ENCODE measurements at regions not wholly inside any gene's neighbourhood (a gene's known extent, or its start where the extent isn't known, plus 50 kb on each side); places are given as distances from the start of the nearest gene placed in this dataset.
"Not testable (repeated sequence)": the region's sequence is repeated elsewhere in the genome, so short reads cannot be mapped to it uniquely, and the experiment has no call there.

GRCh38 chr12:62194616-62195015 lies 65.6 kb upstream of the USP15 start:
- peaks cover 5 to 8% of the 10 kb centered on the region in 2 donors for H3K36me3 Mint-ChIP-seq
- H3K4me1 Mint-ChIP-seq: peaks cover 43% of the 10 kb centered on the region
- no peak overlapping the region for H2AFZ ChIP-seq (ENCODE audit: insufficient read depth, low read depth, low read length, poor library complexity, severe bottlenecking)
- H3K27me3 ChIP-seq (ENCODE audit: control insufficient read depth in 2 of 2, insufficient read depth in 2 of 2, low read length in 2 of 2): peaks cover 13 to 26% of the 10 kb centered on the region in 2 donors
- no peak overlapping the region for H3K27ac Mint-ChIP-seq
- no peaks in the 10 kb centered on the region for H3K9me3 ChIP-seq (replicated peaks in 1 of 2; ENCODE audit: control insufficient read depth in 1 of 2, insufficient read depth in 1 of 2, low read length in 2 of 2)
- H3K4me1 ChIP-seq (ENCODE audit: control insufficient read depth in 1 of 2, insufficient read depth in 2 of 2, low read length in 2 of 2): peaks cover 26 to 31% of the 10 kb centered on the region in 2 donors
- H3K27ac ChIP-seq (ENCODE audit: low read depth in 1 of 2, low read length in 2 of 2): no peak overlapping the region
- DNase-seq: peak in 1 of 3 donors; percentile 17
- intact Hi-C loops (cut with micrococcal nuclease): no loop called here
- H3K27me3 Mint-ChIP-seq (ENCODE audit: low read depth in 3 of 3): peaks cover 25 to 30% (median 26%) of the 10 kb centered on the region in 3 donors
- no peak overlapping the region for H3K4me2 ChIP-seq (replicated peaks; ENCODE audit: extremely low read depth, low read length, poor library complexity, severe bottlenecking)
- H3K9me3 Mint-ChIP-seq: peaks cover 0 to 15% (median 4%) of the 10 kb centered on the region in 7 donors
- H3K4me3 Mint-ChIP-seq: no peak overlapping the region
- no peak overlapping the region for H3K4me3 ChIP-seq (replicated peaks in 1 of 3; ENCODE audit: low read depth in 2 of 3, low read length in 3 of 3)
- no peak for TF ChIP-seq CTCF (IDR thresholded peaks at IDR 0.05)
- H3K9ac ChIP-seq (ENCODE audit: insufficient read depth, low read length, poor library complexity, severe bottlenecking): no peak overlapping the region
- H3K79me2 ChIP-seq (ENCODE audit: insufficient read depth, low read length): no peaks in the 10 kb centered on the region
- H3K36me3 ChIP-seq (replicated peaks in 1 of 2; ENCODE audit: control insufficient read depth in 1 of 2, insufficient read depth in 2 of 2, low read length in 2 of 2): no peaks in the 10 kb centered on the region
- H4K20me1 ChIP-seq (ENCODE audit: insufficient read depth, low read length): no peaks in the 10 kb centered on the region

- no peaks in the 10 kb centered on the region for H4K20me1 ChIP-seq (ENCODE audit: insufficient read depth, low read length)
- no peak overlapping the region for H3K4me2 ChIP-seq (replicated peaks; ENCODE audit: extremely low read depth, low read length, poor library complexity, severe bottlenecking)
- H2AFZ ChIP-seq (ENCODE audit: insufficient read depth, low read depth, low read length, poor library complexity, severe bottlenecking): no peak overlapping the region
- no peak overlapping the region for H3K9ac ChIP-seq (ENCODE audit: insufficient read depth, low read length, poor library complexity, severe bottlenecking)
- peaks cover 4 to 5% of the 10 kb centered on the region in 2 donors for H3K36me3 Mint-ChIP-seq
- H3K36me3 ChIP-seq (replicated peaks in 1 of 2; ENCODE audit: control insufficient read depth in 1 of 2, insufficient read depth in 2 of 2, low read length in 2 of 2): no peaks in the 10 kb centered on the region
- H3K27me3 Mint-ChIP-seq (ENCODE audit: low read depth in 3 of 3): peaks cover 9 to 15% (median 12%) of the 10 kb centered on the region in 3 donors
- no peak overlapping the region for H3K27ac Mint-ChIP-seq
- peaks cover 3 to 16% (median 9%) of the 10 kb centered on the region in 7 donors for H3K9me3 Mint-ChIP-seq
- DNase-seq: no peak
- H3K9me3 ChIP-seq (replicated peaks in 1 of 2; ENCODE audit: control insufficient read depth in 1 of 2, insufficient read depth in 1 of 2, low read length in 2 of 2): no peaks in the 10 kb centered on the region
- intact Hi-C loops (cut with micrococcal nuclease): no loop called here
- peaks cover 14 to 18% of the 10 kb centered on the region in 2 donors for H3K4me1 ChIP-seq (ENCODE audit: control insufficient read depth in 1 of 2, insufficient read depth in 2 of 2, low read length in 2 of 2)
- H3K27me3 ChIP-seq (ENCODE audit: control insufficient read depth in 2 of 2, insufficient read depth in 2 of 2, low read length in 2 of 2): peaks cover 0 to 11% of the 10 kb centered on the region in 2 donors
- no peaks in the 10 kb centered on the region for H3K79me2 ChIP-seq (ENCODE audit: insufficient read depth, low read length)
- H3K4me3 Mint-ChIP-seq: no peak overlapping the region
- no peak overlapping the region for H3K27ac ChIP-seq (ENCODE audit: low read depth in 1 of 2, low read length in 2 of 2)
- no peak for TF ChIP-seq CTCF (IDR thresholded peaks at IDR 0.05)
- no peak overlapping the region for H3K4me3 ChIP-seq (replicated peaks in 1 of 3; ENCODE audit: low read depth in 2 of 3, low read length in 3 of 3)
- peaks cover 29% of the 10 kb centered on the region for H3K4me1 Mint-ChIP-seq
These were observed 64.1 kb upstream of the USP15 start for GRCh38 chr12:62196146-62196545.

GRCh38 chr12:62202861-62203260 lies 57.3 kb upstream of the USP15 start:
- H3K79me2 ChIP-seq (ENCODE audit: insufficient read depth, low read length); H3K36me3 Mint-ChIP-seq; H3K4me2 ChIP-seq (replicated peaks; ENCODE audit: extremely low read depth, low read length, poor library complexity, severe bottlenecking); intact Hi-C loops (cut with micrococcal nuclease); H3K4me1 ChIP-seq (ENCODE audit: control insufficient read depth in 1 of 2, insufficient read depth in 2 of 2, low read length in 2 of 2); H3K4me3 Mint-ChIP-seq; H2AFZ ChIP-seq (ENCODE audit: insufficient read depth, low read depth, low read length, poor library complexity, severe bottlenecking); H3K4me3 ChIP-seq (replicated peaks in 1 of 3; ENCODE audit: low read depth in 2 of 3, low read length in 3 of 3); H3K36me3 ChIP-seq (replicated peaks in 1 of 2; ENCODE audit: control insufficient read depth in 1 of 2, insufficient read depth in 2 of 2, low read length in 2 of 2); H3K27ac ChIP-seq (ENCODE audit: low read depth in 1 of 2, low read length in 2 of 2); H3K27me3 Mint-ChIP-seq (ENCODE audit: low read depth in 3 of 3); H3K9ac ChIP-seq (ENCODE audit: insufficient read depth, low read length, poor library complexity, severe bottlenecking); H3K27me3 ChIP-seq (ENCODE audit: control insufficient read depth in 2 of 2, insufficient read depth in 2 of 2, low read length in 2 of 2); H4K20me1 ChIP-seq (ENCODE audit: insufficient read depth, low read length): not testable (repeated sequence)
- Mint-ChIP-seq H3K27ac (peak overlapping the region in 3 of 7 donors; percentile 51 to 86 (median 63)), H3K4me1 (peaks cover 14% of the 10 kb centered on the region), H3K9me3 (peaks cover 17 to 31% (median 26%) of the 10 kb centered on the region in 7 donors)
- WGBS (ENCODE audit: insufficient coverage): no CpG with 5 or more reads among the region's 3 CpGs
- peaks cover 6 to 12% of the 10 kb centered on the region in 2 donors for H3K9me3 ChIP-seq (replicated peaks in 1 of 2; ENCODE audit: control insufficient read depth in 1 of 2, insufficient read depth in 1 of 2, low read length in 2 of 2)
- peak in 1 of 3 donors; percentile 61 for DNase-seq

Data from CD14-positive monocyte (primary cell).